ENCODE measurements at regions not wholly inside any gene's neighbourhood (a gene's known extent, or its start where the extent isn't known, plus 50 kb on each side); places are given as distances from the start of the nearest gene placed in this dataset.

- no peak for TF ChIP-seq CTCF (conservative IDR thresholded peaks at IDR 0.05; ENCODE audit: low read depth, low read length)
- TF ChIP-seq MAFK (IDR thresholded peaks at IDR 0.05; ENCODE audit: low read depth, low read length): no peak
- TF ChIP-seq POLR2A (IDR thresholded peaks at IDR 0.05; ENCODE audit: low read depth, low read length): no peak
- no peak for TF ChIP-seq RAD21 (IDR thresholded peaks at IDR 0.05; ENCODE audit: low read length)
- TF ChIP-seq NFE2L2 (IDR thresholded peaks at IDR 0.05; ENCODE audit: low read depth, low read length): no peak
- TF ChIP-seq MAZ (IDR thresholded peaks at IDR 0.05; ENCODE audit: borderline replicate concordance, low read depth, low read length): no peak
- TF ChIP-seq CEBPB (IDR thresholded peaks at IDR 0.05; ENCODE audit: low read depth, low read length): no peak
- no peak for TF ChIP-seq RFX5 (IDR thresholded peaks at IDR 0.05; ENCODE audit: low read depth, low read length)
Measured at GRCh38 chr12:17982556-17982955, 107.4 kb downstream of the RERGL start.

All from IMR-90 (cell line).